Ovary (tissue), 7 donors: ENCODE measurements at regions not wholly inside any gene's neighbourhood (a gene's known extent, or its start where the extent isn't known, plus 50 kb on each side); places are given as distances from the start of the nearest gene placed in this dataset.

ENCODE experiments used
- DNase-seq, 5 donors: peaks; one replicate each; pipeline ENCODE4 v3.0.0-alpha.2; 2019 to 2020
- H3K27ac ChIP-seq, 2 donors: fragments of 200-600 bp; one replicate each; pipeline versions ENCODE4 v1.5.1 to v1.8.0; 2019 to 2022
- H3K27me3 ChIP-seq: fragments of 200-600 bp; one replicate; pipeline ENCODE4 v1.8.0; 2022
- H3K36me3 ChIP-seq: fragments of 200-600 bp; sonication (generic); one replicate; pipeline ENCODE4 v1.5.1; 2019
- H3K4me1 ChIP-seq: one replicate; pipeline ENCODE4 v1.8.1; 2013; ENCODE audit warnings: mild to moderate bottlenecking, moderate library complexity; ENCODE audit not compliant: insufficient read depth
- H3K4me3 ChIP-seq: fragments of 200-600 bp; sonication (generic); one replicate; pipeline ENCODE4 v1.5.1; 2017
- H3K9me3 ChIP-seq, 2 donors: fragments of 200-600 bp in 1 of 2; sonication (generic) in 1 of 2; one replicate each; pipeline versions ENCODE4 v1.5.1 to v1.8.1; 2013 to 2019; ENCODE audit warnings: mild to moderate bottlenecking in 1 of 2, moderate library complexity in 1 of 2
- EP300 ChIP-seq: sonication (generic); formaldehyde crosslinking; IDR thresholded peaks from one replicate; pipeline ENCODE4 v1.6.1; 2017; ENCODE audit warnings: antibody characterized with exemption
- POLR2A ChIP-seq: fragments of 450-650 bp; IDR thresholded peaks from one replicate; pipeline ENCODE4 v1.6.1; 2017; ENCODE audit warnings: antibody characterized with exemption, mild to moderate bottlenecking, moderate library complexity
- WGBS, 3 donors: extraction: QIAGEN DNeasy Blood & Tissue Kit in 1 of 3; methylation state at CpG; one replicate each; pipeline versions ENCODE4 v1.1.5 to v1.1.7; 2013 to 2017; 5-methylcytosine and 5-hydroxymethylcytosine counted together
- intact Hi-C, 4 donors: fragments of 100-400 bp; cut with DNase I; formaldehyde crosslinking; loops; one replicate each; pipeline versions ENCODE4 v1.11.0 to v1.15.1; 2022 to 2023
- TF ChIP-seq, protein P1 (sequence below), 3 donors: fragments of 450-650 bp in 2 of 3; fragments of 200-600 bp in 1 of 3; IDR thresholded peaks; one replicate each; pipeline versions ENCODE4 v1.5.1 to v1.8.0; 2016 to 2022; ENCODE audit warnings: antibody characterized with exemption in 3 of 3, mild to moderate bottlenecking in 1 of 3
- donor health status: DM: no; HTN: no; CAD: no; lungs with moderate emphysema.
- donor health status: DM: no; HTN: no; CAD: no.
- donor health status: Bipolar disorder and iron deficiency.
- donor health status: DM: no; HTN: no; CAD: no.
- donor health status: DM: yes; HTN: yes; CAD: no.

- intact Hi-C loops = no loop called here
- no peak overlapping the region for H3K27ac ChIP-seq
- DNase-seq = no peak
- TF ChIP-seq POLR2A (no peak), EP300 (no peak)
- TF ChIP-seq, protein P1, sequence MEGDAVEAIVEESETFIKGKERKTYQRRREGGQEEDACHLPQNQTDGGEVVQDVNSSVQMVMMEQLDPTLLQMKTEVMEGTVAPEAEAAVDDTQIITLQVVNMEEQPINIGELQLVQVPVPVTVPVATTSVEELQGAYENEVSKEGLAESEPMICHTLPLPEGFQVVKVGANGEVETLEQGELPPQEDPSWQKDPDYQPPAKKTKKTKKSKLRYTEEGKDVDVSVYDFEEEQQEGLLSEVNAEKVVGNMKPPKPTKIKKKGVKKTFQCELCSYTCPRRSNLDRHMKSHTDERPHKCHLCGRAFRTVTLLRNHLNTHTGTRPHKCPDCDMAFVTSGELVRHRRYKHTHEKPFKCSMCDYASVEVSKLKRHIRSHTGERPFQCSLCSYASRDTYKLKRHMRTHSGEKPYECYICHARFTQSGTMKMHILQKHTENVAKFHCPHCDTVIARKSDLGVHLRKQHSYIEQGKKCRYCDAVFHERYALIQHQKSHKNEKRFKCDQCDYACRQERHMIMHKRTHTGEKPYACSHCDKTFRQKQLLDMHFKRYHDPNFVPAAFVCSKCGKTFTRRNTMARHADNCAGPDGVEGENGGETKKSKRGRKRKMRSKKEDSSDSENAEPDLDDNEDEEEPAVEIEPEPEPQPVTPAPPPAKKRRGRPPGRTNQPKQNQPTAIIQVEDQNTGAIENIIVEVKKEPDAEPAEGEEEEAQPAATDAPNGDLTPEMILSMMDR (IDR thresholded peaks at IDR 0.05) = no peak
- no peaks in the 10 kb centered on the region for H3K4me1 ChIP-seq
- H3K36me3 ChIP-seq = no peaks in the 10 kb centered on the region
- no peak overlapping the region for H3K4me3 ChIP-seq
- H3K9me3 ChIP-seq = no peaks in the 10 kb centered on the region
- WGBS, 3 donors = 72 to 87% (median 86%) methylated on average over 2 of the region's 2 CpGs
- H3K27me3 ChIP-seq = no peaks in the 10 kb centered on the region
These were observed 291.5 kb upstream of the ARHGEF26 start for GRCh38 chr3:153829606-153830170.

GRCh38 chr3:153830552-153830951 lies 290.6 kb upstream of the ARHGEF26 start:
- intact Hi-C loops = no loop called here
- Histone ChIP-seq H3K4me1 (no peaks in the 10 kb centered on the region), H3K27ac (no peak overlapping the region), H3K36me3 (no peaks in the 10 kb centered on the region), H3K9me3 (no peaks in the 10 kb centered on the region), H3K27me3 (no peaks in the 10 kb centered on the region), H3K4me3 (no peak overlapping the region)
- DNase-seq = no peak
- TF ChIP-seq, protein P1 (IDR thresholded peaks at IDR 0.05) = no peak
- 38 to 60% (median 40%) methylated on average over 1 of the region's 1 CpG for WGBS, 3 donors

- H3K27me3 ChIP-seq = no peaks in the 10 kb centered on the region
- no peak overlapping the region for H3K4me3 ChIP-seq
- DNase-seq = no peak
- no peaks in the 10 kb centered on the region for H3K9me3 ChIP-seq
- TF ChIP-seq, protein P1 (IDR thresholded peaks at IDR 0.05) = no peak
- TF ChIP-seq POLR2A (no peak), EP300 (no peak)
- WGBS, 3 donors = 76 to 83% (median 80%) methylated on average over 3 of the region's 3 CpGs
- no peaks in the 10 kb centered on the region for H3K4me1 ChIP-seq
- H3K27ac ChIP-seq = no peak overlapping the region
- no peaks in the 10 kb centered on the region for H3K36me3 ChIP-seq
- intact Hi-C loops = no loop called here
These were observed 285.6 kb upstream of the ARHGEF26 start for GRCh38 chr3:153835540-153835939.

DNA sequence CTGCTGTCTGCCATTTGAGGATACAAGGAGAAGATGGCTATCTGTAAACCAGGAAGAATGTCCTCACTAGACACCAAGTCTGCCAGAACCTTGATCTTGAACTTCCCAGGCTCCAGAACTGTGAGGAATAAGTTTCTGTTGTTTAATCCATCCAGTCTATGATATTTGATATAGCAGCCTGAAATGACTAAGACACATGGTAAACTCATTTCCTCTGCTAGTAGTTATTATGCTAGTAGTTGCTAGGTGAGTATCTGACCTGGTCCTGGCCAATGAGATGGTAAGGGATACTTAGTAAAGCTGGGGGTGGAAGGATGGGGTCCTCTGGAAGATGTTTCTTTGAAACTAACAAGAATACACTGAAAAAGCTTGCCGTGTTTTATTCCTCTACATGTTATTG lies 280.7 kb upstream of the ARHGEF26 start:
- Histone ChIP-seq H3K36me3 (no peaks in the 10 kb centered on the region), H3K9me3 (no peaks in the 10 kb centered on the region), H3K4me1 (no peaks in the 10 kb centered on the region), H3K27ac (no peak overlapping the region), H3K4me3 (no peak overlapping the region), H3K27me3 (no peaks in the 10 kb centered on the region)
- intact Hi-C loops = no loop called here
- TF ChIP-seq EP300 (no peak), POLR2A (no peak)
- TF ChIP-seq, protein P1 (IDR thresholded peaks at IDR 0.05) = no peak
- WGBS, 3 donors = 90 to 98% (median 95%) methylated on average over 1 of the region's 1 CpG
- DNase-seq = no peak

DNA sequence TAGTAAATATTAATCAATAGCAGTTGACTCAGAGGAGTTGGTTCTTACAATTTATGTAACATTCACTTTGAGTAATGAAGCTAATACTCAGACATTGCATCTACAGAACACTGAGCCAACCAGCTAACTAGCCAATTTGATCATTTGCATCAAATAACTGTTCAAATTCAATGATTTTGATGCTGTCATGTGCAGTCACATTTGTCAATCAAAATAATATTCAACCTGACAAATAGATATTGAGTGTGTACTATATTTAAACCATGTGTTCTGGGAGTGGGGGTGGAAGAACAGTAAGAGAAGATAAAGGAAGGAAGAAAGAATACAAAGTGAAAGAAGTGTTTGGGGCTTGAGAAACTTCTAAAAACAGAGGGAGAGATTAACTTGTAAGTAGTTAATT lies 277.2 kb upstream of the ARHGEF26 start:
- intact Hi-C loops = loop anchor here in 1 of 4 donors (2.0 kb wide), 1 partner anchor 53 kb away; no protein-coding TSS in a partner anchor
- no peak overlapping the region for H3K27ac ChIP-seq
- TF ChIP-seq EP300 = no peak
- no peak for TF ChIP-seq POLR2A
- TF ChIP-seq, protein P1 (IDR thresholded peaks at IDR 0.05) = no peak
- no peak overlapping the region for H3K4me3 ChIP-seq
- no peaks in the 10 kb centered on the region for H3K27me3 ChIP-seq
- no peaks in the 10 kb centered on the region for H3K4me1 ChIP-seq
- H3K9me3 ChIP-seq = no peaks in the 10 kb centered on the region
- DNase-seq = no peak
- H3K36me3 ChIP-seq = no peaks in the 10 kb centered on the region
